Astrocyte of the hippocampus (primary cell): ENCODE measurements at regions not wholly inside any gene's neighbourhood (a gene's known extent, or its start where the extent isn't known, plus 50 kb on each side); places are given as distances from the start of the nearest gene placed in this dataset.
A peak's percentile ranks its signal among the peaks of the same experiment; 100 is the strongest.
"Not testable (repeated sequence)": the region's sequence is repeated elsewhere in the genome, so short reads cannot be mapped to it uniquely, and the experiment has no call there.

Source experiments
- DNase-seq: peaks from one replicate; pipeline ENCODE4 v3.0.0; 2011; ENCODE audit warnings: low read depth, low spot score

DNA sequence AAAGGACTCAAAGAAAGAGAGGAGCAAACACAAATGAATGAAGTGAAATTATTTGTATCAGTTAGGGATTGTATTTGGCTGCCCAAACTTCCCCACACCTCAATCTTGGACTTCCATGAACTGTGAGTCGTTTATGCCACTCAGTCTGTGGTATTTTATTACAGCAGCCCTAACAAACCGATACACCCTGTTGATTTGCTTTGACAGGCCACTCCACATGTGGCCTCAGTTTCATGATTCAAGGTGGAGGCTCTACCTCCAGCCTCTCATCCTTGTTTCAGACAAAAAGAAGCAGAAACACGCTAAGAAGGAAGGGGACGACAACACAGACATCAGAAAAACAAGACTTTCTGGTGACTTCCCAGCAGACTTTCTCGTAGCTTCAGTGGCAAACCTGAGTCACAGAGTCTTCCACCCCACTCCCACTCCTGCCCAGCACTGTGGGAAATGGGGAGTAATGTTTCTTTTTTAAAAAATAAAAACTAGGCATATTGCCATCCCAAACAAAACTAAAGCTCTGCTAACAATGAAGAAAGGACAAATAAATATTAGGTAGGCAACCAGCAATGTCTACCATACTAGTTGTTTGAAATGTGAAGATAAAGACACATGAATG lies 52.2 kb upstream of the ABCA1 start:
- peak; percentile 23 for DNase-seq

DNA sequence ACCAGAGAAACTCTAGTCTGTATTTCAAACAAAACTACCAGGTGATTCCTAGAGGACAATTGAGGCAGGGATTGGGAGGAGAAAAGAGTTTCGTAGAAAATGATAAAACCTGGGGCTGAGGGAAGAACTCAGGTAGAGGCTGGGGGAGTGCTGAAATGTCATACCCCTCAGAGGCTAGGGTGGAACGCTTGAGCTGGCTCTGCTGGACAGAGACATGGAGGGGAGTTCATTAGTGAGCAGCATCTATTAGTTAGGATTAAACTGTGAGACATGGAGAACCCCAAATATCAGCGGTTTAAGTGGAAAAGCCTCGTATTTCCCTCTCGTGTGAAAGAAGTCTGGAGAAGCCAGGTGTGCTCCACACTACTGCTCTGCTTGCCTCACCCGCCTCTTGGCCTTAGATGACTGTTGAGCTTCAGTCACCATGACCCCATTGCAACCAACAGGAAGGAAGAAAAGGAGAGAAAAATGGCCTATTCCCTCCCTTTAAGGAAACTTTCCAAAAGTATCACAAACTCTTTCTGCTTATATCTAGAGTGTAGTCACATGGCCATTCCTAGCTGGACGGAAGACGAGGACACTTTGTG lies 53.7 kb upstream of the ABCA1 start:
- no peak for DNase-seq

GRCh38 chr9:104982543-104982942 lies 54.6 kb upstream of the ABCA1 start:
- no peak for DNase-seq

GRCh38 chr9:104983491-104983890 lies 55.5 kb upstream of the ABCA1 start:
- DNase-seq, result no peak

DNA sequence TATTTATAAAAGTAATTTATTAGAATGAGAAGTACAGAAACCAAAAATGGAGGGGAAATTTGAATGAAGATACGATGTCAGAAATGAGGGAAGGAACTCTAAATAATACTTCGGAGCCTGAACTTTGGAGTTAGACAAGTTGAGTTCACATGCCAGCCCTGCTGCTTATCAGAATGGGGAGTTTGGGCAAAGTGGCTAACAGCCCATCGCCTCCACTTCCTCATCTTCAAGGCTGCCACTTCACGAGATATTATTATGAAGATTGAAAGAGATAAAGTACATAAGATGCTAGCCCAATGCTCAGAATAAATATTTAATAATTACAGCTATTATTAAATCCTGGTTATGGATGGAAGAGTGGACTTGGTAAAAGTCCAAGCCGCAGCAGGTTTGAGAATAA lies 56.2 kb upstream of the ABCA1 start:
- DNase-seq, result no peak

DNA sequence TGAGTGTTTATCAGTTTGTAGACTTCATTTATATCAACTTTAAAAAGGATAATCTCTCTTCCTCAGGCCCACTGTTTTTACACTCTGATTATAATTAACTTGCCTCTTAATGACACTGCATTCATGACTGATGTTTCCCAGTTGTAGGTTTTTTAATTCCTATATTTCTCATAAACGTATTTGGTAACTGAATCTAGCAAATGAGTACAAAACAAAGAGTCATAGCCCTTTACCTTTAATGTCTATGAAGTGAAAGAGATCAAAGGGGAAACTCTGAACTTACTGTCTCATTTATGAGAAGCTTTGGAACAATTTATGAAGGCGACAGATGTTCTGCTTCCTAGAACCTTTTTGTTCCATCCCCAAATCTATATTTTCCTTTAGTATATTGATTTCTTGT lies 56.6 kb upstream of the ABCA1 start:
- no peak for DNase-seq

GRCh38 chr9:104984948-104985347 lies 57.0 kb upstream of the ABCA1 start:
- no peak for DNase-seq

DNA sequence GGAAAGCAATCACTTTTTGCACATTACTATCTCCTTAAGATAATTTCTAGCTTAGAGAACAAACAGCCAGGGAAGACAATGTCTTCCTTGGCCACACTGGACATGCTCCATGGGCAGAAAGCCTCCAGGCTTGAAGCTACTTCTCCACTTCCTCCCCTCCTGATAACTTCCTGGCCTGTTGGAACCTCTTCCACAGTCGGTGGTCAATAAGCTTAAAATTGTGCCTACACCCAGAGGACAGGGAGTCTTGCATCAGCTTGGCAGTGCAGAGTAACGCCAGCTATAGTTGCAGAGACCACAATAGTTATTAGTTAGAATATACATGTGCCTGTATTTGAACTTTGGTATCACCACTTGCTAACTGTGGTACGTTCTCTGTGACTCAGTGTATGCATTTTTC lies 58.1 kb upstream of the ABCA1 start:
- no peak for DNase-seq

DNA sequence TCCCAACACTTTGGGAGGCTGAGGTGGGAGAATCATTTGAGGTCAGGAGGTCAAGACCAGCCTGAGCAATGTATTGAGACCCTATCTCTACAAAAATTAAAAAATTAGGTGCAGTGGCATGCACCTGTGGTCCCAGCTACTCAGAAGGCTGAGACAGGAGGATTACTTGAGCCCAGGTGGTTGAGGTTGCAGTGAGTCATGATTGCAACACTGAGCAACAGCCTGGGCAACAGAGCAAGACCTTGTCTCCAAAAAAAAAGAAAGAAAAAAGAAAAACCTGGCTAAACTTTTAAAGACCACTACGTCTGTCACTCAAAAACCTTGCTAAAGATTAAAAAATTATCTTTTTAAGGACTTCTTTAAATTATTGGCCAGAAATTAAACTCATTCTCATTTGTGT lies 59.8 kb upstream of the ABCA1 start:
- no peak for DNase-seq

GRCh38 chr9:104988539-104988938 lies 60.6 kb upstream of the ABCA1 start:
- DNase-seq, result no peak

DNA sequence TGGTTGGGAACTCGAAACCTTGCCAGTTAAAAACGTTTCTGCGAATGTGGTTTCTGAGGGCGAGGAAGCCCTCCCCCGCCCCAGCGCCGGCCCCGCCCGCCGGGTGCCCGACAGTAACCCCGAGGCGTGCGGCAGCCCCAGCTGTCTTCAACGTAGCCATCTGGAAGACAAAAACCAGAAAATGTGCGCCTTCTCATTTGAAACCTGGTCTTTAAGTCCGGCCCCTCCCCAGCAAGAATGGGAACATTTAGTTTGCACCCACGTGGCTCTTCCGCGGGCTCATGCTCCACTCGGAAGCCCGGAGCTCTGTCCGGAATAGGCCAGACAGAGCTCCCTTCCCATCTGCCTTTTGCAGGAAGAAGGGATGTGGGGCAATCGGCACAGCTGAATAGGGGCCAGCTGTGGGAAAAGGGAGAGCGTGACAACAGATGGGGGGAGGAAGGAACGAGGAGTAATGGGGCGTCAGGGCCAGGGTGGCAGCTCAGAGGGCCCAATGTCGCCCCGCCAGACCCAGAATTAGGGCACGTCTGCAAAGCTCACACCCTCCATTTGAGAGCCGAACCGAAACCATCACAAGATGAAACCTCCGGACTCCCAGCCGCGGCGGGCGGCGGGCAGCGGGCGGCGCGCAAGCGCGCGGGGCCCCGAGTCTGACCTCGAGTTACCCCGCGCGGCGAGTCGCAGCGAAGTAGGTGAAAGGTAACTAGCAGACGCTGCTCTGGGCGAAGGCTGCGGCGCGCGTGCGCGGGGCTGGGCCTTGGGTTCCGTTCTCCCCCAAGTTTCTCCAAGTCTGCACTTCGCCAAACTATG lies 63.4 kb upstream of the ABCA1 start:
- DNase-seq, result peak; percentile 92

DNA sequence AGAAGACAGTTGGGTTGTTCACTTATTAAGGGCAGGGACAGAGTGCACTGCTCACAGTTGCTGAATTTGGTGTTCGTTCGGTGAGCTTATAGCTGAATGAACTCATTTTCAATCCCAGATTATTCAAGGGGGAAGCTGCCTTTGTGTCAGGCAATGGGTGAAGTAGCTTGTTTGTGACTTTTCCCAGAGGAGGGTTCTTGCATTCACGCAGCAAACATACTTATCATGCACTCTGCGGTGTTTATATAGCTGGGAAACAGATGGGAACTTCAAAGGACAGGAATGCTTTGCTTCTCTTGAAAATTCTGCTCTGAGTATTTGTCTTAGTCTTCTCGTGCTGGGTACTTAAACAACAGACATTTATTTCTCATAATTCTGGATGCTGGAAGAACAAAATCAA lies 64.7 kb upstream of the ABCA1 start:
- DNase-seq, result peak; percentile 59

DNA sequence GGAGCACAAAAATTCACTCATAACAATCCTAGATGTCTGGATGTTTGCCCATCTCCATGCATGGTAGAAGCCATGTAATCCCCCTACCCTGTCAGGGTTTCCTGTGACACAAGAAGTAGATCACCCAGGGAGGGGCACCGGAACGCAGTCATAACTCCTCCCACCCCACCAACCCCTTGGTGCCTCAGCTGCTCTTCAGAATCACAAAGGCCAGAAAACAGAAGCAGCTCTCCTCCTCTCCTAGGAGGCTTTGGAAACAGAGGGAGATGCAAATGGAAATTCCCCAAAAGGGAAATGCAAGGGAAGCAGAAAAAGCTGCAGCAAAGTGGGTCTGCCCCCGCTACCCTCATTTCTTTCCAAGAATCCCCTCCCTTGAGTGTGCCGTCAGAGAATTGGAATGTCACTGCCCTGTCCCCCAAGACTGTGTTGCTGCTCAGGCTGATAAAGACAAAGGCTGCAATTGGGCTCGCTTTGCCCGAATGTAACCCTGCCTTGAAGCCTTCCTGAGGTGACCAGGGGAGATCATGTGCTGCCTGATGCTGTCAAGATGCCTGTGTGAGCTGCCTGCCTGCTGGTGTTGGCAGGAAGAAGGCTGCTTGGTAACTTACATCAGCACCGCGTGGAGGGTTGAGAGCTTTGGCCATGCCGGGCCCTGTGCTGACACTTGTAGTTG lies 65.5 kb upstream of the ABCA1 start:
- peak; percentile 90 for DNase-seq

GRCh38 chr9:104997536-104997935 lies 69.6 kb upstream of the ABCA1 start:
- DNase-seq, result peak; percentile 5

GRCh38 chr9:104999136-104999535 lies 71.2 kb upstream of the ABCA1 start:
- DNase-seq, result no peak

- not testable (repeated sequence) for DNase-seq
Observed at GRCh38 chr9:105000529-105000928, 72.6 kb upstream of the ABCA1 start.

DNA sequence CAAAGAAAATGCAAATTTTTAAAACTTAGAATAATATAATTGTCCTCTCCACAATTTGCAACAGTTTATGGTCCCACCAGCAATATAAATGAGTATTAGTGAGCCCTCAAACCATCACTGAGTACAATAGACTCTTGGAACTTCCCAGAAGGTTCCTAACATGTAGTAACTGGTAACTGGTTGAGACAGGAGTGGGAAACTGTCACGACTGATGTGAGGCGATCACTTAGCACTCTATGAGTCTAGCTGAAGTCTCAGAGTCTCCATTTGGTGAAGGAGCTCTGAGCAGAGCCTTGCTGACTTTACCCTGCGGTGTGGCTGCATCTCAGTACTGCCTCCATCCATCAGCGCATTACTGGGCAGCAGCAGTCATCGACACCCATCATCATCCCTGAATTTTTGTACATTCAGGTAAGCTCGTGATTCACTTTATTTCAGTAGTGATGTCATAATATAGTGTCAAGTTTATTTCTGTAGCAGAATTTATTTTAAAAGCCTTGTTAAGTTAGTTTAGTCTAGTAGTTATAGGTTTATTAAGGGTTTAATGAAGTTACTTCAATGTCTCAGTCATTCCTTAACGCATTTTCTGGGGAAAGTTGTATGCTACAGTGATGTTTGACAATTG lies 76.6 kb upstream of the ABCA1 start:
- no peak for DNase-seq

GRCh38 chr9:105005186-105005585 lies 77.2 kb upstream of the ABCA1 start:
- no peak for DNase-seq

DNA sequence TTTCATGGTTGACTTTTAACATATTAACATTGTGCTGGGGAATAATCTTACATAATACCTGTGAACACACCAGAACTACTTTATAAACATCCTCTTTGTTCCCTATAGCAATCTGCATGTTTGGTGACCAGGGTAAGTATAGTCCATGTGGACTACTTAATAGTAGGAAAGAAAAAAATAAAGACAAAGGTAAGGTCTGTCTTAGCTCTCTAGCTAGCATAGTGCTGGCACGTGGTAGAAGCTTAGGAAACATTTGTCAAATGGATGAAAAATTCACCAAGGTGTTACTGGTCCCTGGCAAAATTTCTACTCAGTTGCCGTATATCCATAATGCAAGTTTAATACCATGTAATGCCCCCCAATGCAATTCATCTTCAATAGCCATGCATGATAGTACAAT lies 78.6 kb upstream of the ABCA1 start:
- DNase-seq, result no peak

GRCh38 chr9:105007143-105007542 lies 79.2 kb upstream of the ABCA1 start:
- DNase-seq, result peak; percentile 81

DNA sequence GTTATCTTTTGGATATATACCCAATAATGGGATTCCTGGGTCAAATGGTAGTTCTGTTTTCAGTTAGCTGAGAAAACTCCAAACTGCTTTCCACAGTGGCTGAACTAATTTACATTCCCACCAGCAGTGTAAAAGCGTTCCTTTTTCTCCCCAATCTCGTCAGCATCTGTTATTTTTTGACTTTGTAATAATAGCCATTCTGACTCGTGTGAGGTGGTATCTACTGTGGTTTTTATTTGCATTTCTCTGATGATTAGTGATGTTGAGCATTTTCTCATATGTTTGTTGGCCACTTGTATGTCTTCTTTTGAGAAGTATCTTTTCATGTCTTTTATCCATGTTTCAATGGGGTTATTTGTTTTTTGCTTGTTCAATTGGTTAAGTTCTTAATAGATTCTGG lies 82.1 kb upstream of the ABCA1 start:
- peak; percentile 47 for DNase-seq

- no peak for DNase-seq
Observed at GRCh38 chr9:105021917-105022316, 94.0 kb upstream of the ABCA1 start.
